Calu3 (cell line): ENCODE measurements at regions not wholly inside any gene's neighbourhood (a gene's known extent, or its start where the extent isn't known, plus 50 kb on each side); places are given as distances from the start of the nearest gene placed in this dataset.

Source experiments
- BruUV-seq: library from RNA; stranded (reverse); fragments of 400-500 nt; replicated peaks from 2 replicates; lab custom pipeline; 2021; lab: Mats Ljungman, UMichigan
- CTCF ChIA-PET: fragments of 300-600 bp; sonication (Branson Sonifier 250); formaldehyde crosslinking; loops from one replicate; lab custom pipeline; 2022; ENCODE audit warnings: antibody characterized with exemption; lab: Charles Lee
- DNase-seq: peaks from one replicate; pipeline ENCODE4 v3.0.0; 2022
- H3K27ac Mint-ChIP-seq: one replicate; pipeline ENCODE4 v1.8.0; 2022; ENCODE audit warnings: mixed read lengths; ENCODE audit not compliant: unreplicated experiment
- H3K27me3 Mint-ChIP-seq: one replicate; pipeline ENCODE4 v1.8.0; 2022; ENCODE audit warnings: mixed read lengths; ENCODE audit not compliant: unreplicated experiment
- H3K36me3 Mint-ChIP-seq: one replicate; pipeline ENCODE4 v1.8.0; 2022; ENCODE audit warnings: mild to moderate bottlenecking, moderate library complexity, mixed read lengths; ENCODE audit not compliant: insufficient read depth, unreplicated experiment
- H3K4me1 Mint-ChIP-seq: one replicate; pipeline ENCODE4 v1.8.0; 2022; ENCODE audit warnings: mild to moderate bottlenecking, low read depth, mixed read lengths; ENCODE audit not compliant: unreplicated experiment
- H3K4me3 Mint-ChIP-seq: one replicate; pipeline ENCODE4 v1.8.0; 2022; ENCODE audit warnings: mild to moderate bottlenecking, low read depth, moderate library complexity, mixed read lengths; ENCODE audit not compliant: unreplicated experiment
- H3K9me3 Mint-ChIP-seq: one replicate; pipeline ENCODE4 v1.8.0; 2022; ENCODE audit warnings: low read depth, mixed read lengths; ENCODE audit not compliant: unreplicated experiment
- intact Hi-C: fragments of 100-400 bp; cut with micrococcal nuclease; formaldehyde crosslinking; loops from one replicate; pipeline ENCODE4 v1.10.0; 2022; ENCODE audit not compliant: unreplicated experiment
- TF ChIP-seq, protein P1 (sequence below): fragments of 200-600 bp; IDR thresholded peaks from one replicate; pipeline ENCODE4 v1.8.0; 2022; ENCODE audit warnings: antibody characterized with exemption; ENCODE audit not compliant: unreplicated experiment

DNA sequence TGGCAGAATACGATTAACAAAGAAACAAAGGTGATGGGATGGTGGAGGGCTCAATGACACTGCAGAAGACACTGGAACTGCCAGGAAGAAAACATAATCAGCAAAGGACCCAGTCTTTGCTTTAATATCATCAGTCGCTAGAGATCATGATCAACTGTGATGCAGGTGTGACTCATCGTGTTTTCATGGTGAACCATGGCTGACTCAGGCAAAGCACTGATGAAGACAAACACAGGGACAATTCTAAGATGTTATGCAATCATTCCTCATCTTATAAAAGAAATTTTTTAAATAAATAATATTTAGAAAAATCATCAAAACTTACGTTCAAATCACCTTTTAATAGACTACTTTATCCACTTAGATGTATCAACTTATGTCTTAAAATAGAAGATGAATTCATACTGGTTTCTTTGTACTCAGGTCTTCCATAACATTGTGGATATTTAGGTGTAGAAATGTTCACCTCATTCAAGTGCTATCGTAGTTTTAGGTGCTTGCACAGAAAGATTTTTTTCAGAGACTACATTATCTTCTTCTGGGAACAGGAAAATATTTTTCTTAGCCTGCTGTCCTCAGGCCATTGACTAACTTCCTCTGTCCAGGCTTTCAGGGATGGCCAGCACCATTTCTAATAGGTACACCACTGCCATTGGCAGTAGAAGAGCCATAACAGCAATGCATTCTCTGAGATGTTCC lies 673.4 kb upstream of the MEF2C start:
- DNase-seq, result peak; percentile 45
- Mint-ChIP-seq H3K9me3 (no peaks in the 10 kb centered on the region), H3K4me1 (peaks cover 8% of the 10 kb centered on the region), H3K36me3 (no peaks in the 10 kb centered on the region), H3K27ac (no peak overlapping the region), H3K27me3 (no peaks in the 10 kb centered on the region), H3K4me3 (no peak overlapping the region)
- TF ChIP-seq, protein P1, sequence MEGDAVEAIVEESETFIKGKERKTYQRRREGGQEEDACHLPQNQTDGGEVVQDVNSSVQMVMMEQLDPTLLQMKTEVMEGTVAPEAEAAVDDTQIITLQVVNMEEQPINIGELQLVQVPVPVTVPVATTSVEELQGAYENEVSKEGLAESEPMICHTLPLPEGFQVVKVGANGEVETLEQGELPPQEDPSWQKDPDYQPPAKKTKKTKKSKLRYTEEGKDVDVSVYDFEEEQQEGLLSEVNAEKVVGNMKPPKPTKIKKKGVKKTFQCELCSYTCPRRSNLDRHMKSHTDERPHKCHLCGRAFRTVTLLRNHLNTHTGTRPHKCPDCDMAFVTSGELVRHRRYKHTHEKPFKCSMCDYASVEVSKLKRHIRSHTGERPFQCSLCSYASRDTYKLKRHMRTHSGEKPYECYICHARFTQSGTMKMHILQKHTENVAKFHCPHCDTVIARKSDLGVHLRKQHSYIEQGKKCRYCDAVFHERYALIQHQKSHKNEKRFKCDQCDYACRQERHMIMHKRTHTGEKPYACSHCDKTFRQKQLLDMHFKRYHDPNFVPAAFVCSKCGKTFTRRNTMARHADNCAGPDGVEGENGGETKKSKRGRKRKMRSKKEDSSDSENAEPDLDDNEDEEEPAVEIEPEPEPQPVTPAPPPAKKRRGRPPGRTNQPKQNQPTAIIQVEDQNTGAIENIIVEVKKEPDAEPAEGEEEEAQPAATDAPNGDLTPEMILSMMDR, result no peak
- no TSS peak for BruUV-seq
- intact Hi-C loops, result no loop called here
- CTCF ChIA-PET, result no interaction called here

DNA sequence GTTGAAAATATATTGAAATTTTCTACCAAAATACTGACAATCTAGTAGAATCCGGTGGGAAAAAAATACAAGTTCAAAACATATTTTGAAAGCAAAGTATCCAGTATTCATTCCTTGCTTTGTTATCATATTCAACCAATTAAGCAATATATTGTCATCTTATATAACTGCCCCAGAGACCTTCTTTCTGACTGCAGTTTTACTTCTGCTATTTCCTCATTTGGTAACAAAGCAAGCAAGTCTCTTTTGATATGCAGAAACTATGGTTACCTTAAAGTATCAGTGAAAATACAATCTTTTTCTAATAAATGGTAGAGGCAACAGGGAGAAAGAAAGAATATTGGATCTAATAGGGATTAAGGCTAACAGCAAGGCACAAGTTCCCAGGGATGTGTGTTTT lies 663.7 kb upstream of the MEF2C start:
- CTCF ChIA-PET, result no interaction called here
- intact Hi-C loops, result no loop called here
- no peaks in the 10 kb centered on the region for H3K27me3 Mint-ChIP-seq
- TF ChIP-seq, protein P1, result no peak
- H3K4me3 Mint-ChIP-seq, result no peak overlapping the region
- no peak for DNase-seq
- no peak overlapping the region for H3K27ac Mint-ChIP-seq
- no TSS peak for BruUV-seq
- no peaks in the 10 kb centered on the region for H3K4me1 Mint-ChIP-seq
- H3K9me3 Mint-ChIP-seq, result no peaks in the 10 kb centered on the region
- no peaks in the 10 kb centered on the region for H3K36me3 Mint-ChIP-seq

DNA sequence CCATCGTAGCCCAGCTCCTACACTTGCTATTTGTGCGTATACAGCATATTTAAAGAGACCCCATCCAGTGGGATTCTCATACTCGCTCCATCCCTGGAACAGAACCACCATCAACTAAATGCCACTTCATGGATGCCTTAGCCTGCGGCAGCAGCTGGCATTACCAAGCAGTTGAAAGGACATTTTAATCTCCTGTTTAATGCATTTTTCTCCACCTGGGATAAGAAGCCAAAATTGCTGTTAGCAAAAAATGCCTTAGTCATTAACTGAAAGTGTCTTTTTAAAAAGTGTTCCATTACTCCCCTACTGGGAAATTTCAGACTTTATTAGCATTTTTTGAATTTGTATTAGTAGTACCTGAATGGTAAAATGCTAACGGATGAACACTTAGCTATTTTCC lies 662.6 kb upstream of the MEF2C start:
- no peak overlapping the region for H3K27ac Mint-ChIP-seq
- no peak overlapping the region for H3K4me3 Mint-ChIP-seq
- no TSS peak for BruUV-seq
- intact Hi-C loops, result no loop called here
- TF ChIP-seq, protein P1, result no peak
- H3K9me3 Mint-ChIP-seq, result no peaks in the 10 kb centered on the region
- no peaks in the 10 kb centered on the region for H3K4me1 Mint-ChIP-seq
- CTCF ChIA-PET, result no interaction called here
- no peak for DNase-seq
- no peaks in the 10 kb centered on the region for H3K36me3 Mint-ChIP-seq
- no peaks in the 10 kb centered on the region for H3K27me3 Mint-ChIP-seq

DNA sequence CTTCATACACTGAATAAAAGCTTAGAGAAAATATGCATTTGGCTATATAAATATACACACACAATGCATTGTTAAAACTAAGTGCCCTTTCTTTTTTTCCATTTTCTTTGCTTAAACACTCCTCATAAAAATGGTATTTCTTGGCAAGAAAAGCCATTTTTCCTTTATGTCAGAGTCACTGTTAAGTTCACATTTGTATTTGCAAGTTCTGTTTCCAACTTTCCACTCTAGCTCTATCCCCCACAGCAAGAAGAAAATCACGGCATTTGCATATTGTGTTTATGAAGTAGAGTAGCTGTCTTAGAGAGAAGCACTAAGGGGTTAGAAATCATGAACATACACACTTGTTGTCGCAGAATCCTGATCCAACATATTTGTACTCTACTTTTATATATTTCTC lies 662.1 kb upstream of the MEF2C start:
- no peak for DNase-seq
- BruUV-seq, result no TSS peak
- intact Hi-C loops, result no loop called here
- TF ChIP-seq, protein P1, result no peak
- H3K27ac Mint-ChIP-seq, result no peak overlapping the region
- H3K36me3 Mint-ChIP-seq, result no peaks in the 10 kb centered on the region
- H3K4me1 Mint-ChIP-seq, result no peaks in the 10 kb centered on the region
- CTCF ChIA-PET, result no interaction called here
- no peaks in the 10 kb centered on the region for H3K9me3 Mint-ChIP-seq
- H3K27me3 Mint-ChIP-seq, result no peaks in the 10 kb centered on the region
- H3K4me3 Mint-ChIP-seq, result no peak overlapping the region
